Dendritic cell treated with granulocyte-macrophage colony-stimulating factor and Interleukin-4, amounts not matched to agents 40 ng/mL and 50 ng/mL, for 4 days (primary cell): ENCODE measurements at regions not wholly inside any gene's neighbourhood (a gene's known extent, or its start where the extent isn't known, plus 50 kb on each side); places are given as distances from the start of the nearest gene placed in this dataset.
"Not testable (repeated sequence)": the region's sequence is repeated elsewhere in the genome, so short reads cannot be mapped to it uniquely, and the experiment has no call there.

Experiments used
- H3K27ac Mint-ChIP-seq: one replicate; pipeline ENCODE4 v1.8.0; 2022; ENCODE audit warnings: mild to moderate bottlenecking, mixed read lengths
- H3K27me3 Mint-ChIP-seq: one replicate; pipeline ENCODE4 v1.8.0; 2022; ENCODE audit warnings: mild to moderate bottlenecking, mixed read lengths
- H3K36me3 Mint-ChIP-seq: one replicate; pipeline ENCODE4 v1.8.0; 2022; ENCODE audit warnings: low read depth, mixed read lengths
- H3K4me1 Mint-ChIP-seq: one replicate; pipeline ENCODE4 v1.8.0; 2022; ENCODE audit warnings: low read depth, mixed read lengths
- H3K4me3 Mint-ChIP-seq: one replicate; pipeline ENCODE4 v1.8.0; 2022; ENCODE audit warnings: mild to moderate bottlenecking, moderate library complexity, mixed read lengths
- H3K9me3 Mint-ChIP-seq: one replicate; pipeline ENCODE4 v1.8.0; 2022; ENCODE audit warnings: mixed read lengths
- intact Hi-C: fragments of 100-400 bp; cut with micrococcal nuclease; formaldehyde crosslinking; loops from one replicate; pipeline ENCODE4 v1.15.0; 2022

DNA sequence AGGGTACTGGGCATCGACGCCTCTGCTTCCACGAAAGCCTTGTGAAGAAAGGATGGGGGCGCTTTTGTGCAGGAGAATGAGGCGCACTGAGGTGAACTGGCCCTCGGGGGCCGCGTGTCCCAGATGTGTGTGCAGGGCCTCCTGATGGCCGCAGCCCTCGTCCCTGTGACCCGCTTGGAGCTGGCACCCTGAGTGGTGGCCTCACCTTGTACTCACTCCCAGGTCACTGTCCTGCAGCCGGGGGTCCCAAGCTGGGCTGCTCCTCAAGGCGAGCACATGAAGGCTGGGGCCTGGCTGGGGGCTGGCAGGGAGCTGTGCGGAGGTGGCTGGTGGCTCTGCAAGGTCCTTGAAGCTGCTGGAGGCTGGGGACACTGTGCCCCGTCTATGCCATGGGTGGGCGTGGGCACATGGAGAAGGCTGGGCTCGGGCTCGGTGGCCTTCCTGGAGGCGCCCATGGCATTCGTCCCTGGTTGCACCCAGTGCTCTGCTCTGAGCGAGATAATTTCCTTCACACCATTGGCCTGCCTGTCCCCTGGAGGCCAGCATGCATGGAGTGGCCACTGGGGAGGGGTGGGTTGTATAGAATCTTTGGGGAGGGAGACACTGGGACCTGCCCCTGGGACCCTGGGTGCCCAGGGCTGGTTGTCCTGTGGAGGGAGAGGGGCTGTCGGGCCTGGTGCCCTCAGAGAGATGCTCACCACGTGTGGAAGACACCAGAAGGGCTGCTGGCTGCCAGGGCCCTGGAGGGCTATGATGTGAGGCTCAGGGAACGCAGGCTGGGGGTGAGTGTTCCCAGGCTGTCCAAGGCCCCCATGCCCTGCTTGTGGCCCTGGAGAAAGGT, 79.3 kb downstream of the TMEM121 start:
- Mint-ChIP-seq H3K4me3 (no peak overlapping the region), H3K9me3 (no peaks in the 10 kb centered on the region), H3K36me3 (no peaks in the 10 kb centered on the region), H3K4me1 (peaks cover 8% of the 10 kb centered on the region), H3K27ac (no peak overlapping the region), H3K27me3 (no peaks in the 10 kb centered on the region)
- intact Hi-C loops: loop anchor here (5.0 kb wide), 1 partner anchor 47 kb away; no protein-coding TSS in a partner anchor

DNA sequence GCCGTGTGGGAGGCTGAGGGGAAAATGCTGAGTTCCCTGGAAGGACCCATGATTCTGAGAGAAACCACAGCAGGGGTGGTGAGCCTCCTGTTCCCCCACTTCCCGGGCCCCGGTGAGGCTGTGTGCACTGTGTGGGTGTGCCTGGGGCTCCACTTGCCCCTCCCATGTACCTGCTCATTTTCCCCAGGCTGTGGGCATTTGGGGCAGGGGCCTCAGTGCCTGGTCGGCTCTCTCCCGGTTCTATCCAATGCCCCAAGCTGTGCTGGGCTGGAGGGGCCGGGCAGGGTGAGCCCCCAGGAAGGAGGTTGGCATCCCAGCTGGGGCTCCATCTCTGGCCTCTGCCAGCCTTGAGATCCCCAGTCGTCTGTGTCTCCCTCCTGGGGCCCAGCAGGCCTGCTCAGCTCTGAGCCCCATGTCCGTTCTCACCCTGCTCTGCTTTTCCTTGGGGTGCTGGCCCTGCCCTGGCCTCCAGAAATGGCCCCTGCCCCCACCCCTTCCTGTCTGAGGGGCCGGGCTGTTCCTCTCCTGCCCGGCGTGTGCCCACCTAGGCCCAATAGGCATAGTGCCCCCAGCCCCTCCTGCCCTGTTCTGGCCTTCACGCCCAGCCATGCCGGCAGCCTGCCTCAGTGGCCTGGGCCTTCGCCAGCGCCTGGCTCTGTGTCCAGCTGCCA, 80.1 kb downstream of the TMEM121 start:
- H3K27me3 Mint-ChIP-seq, H3K4me3 Mint-ChIP-seq, H3K4me1 Mint-ChIP-seq, H3K9me3 Mint-ChIP-seq, H3K27ac Mint-ChIP-seq, H3K36me3 Mint-ChIP-seq: not testable (repeated sequence)
- intact Hi-C loops: loop anchor here (5.0 kb wide), 1 partner anchor 46 kb away; no protein-coding TSS in a partner anchor

DNA sequence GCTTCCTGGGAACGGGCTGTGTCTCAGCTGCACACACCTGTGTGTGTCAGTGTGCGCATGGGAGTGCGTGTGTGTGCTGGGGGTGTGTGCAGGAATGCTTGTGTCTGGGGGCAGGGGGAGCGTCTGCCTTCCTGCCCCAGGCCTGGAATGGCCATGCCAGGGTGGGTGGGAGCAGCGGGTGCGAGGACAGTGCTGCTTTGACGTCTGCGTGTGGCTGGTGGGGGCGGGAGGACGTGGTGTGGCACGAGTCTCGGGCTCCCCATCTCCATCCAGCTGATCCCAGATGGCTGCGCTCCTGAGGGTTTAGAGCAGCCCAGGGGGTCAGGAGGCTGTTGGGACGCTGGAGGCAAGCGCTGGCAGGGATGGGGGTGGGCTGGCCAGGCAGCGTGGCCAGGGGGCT, 80.6 kb downstream of the TMEM121 start:
- not testable (repeated sequence) for H3K36me3 Mint-ChIP-seq, H3K9me3 Mint-ChIP-seq, H3K27ac Mint-ChIP-seq, H3K4me3 Mint-ChIP-seq, H3K27me3 Mint-ChIP-seq, H3K4me1 Mint-ChIP-seq
- intact Hi-C loops: loop anchor here (5.0 kb wide), 1 partner anchor 45 kb away; no protein-coding TSS in a partner anchor

DNA sequence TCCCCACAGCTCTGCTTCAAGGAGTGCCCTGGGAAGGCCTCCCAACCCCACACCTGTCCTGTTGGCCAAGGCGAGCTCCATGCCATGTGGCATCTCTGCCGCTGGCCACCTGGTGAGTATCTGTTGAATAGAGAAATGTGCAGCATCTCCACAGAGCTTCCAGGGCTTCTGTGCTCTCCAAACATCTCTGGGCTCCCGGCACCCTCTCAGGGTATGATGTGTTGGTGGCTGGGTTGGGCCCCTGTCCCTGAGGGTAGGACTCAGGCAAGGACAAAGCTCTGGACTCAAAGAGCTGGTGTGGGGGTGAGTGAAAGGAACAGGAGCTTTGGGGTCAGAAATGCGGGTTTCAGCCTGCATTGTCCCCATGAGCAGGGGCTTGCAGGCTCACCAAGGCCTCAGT, 88.6 kb downstream of the TMEM121 start:
- H3K36me3 Mint-ChIP-seq, H3K4me3 Mint-ChIP-seq, H3K4me1 Mint-ChIP-seq, H3K27ac Mint-ChIP-seq, H3K9me3 Mint-ChIP-seq, intact Hi-C loops, H3K27me3 Mint-ChIP-seq: not testable (repeated sequence)

DNA sequence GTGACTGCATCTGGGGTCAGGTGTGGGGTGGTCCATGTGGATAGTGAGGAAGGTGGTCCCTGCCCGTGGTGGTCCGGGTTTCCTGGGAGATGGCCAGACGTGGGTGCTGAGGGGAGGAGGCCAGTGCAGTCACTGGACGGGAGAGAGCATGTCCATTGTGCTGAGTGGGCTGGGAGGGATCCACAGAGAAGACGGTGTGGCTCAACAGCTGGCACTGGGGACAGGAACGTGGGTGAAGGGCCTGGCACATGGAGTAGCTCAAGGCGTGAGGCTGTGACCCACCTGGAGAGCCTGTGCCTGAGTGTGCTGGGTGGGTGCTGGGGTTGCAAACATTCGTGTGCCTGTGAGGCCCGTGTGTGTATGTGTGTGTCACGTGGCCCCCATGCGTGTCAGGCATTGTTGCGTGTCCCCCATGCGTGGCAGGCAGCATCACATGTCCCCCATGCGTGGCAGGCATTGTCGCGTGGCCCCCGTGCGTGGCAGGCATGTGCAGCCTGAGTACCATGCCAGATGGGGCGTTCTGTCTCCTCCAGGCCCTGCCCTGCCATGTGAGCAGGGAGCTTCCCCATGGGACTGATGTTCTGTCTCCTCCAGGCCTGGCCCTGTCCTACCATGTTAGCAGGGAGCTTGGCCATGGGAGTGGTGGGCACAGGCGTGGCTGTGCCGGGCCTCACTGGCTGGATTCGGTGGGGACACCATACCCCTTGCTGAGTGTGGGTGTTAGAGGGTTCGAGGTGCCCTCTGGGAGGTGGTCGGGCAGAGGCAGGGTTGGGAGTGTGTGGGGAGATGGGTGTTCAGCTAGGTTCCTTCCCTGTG, 89.8 kb downstream of the TMEM121 start:
- H3K4me1 Mint-ChIP-seq, intact Hi-C loops, H3K36me3 Mint-ChIP-seq, H3K9me3 Mint-ChIP-seq, H3K4me3 Mint-ChIP-seq, H3K27me3 Mint-ChIP-seq, H3K27ac Mint-ChIP-seq: not testable (repeated sequence)

DNA sequence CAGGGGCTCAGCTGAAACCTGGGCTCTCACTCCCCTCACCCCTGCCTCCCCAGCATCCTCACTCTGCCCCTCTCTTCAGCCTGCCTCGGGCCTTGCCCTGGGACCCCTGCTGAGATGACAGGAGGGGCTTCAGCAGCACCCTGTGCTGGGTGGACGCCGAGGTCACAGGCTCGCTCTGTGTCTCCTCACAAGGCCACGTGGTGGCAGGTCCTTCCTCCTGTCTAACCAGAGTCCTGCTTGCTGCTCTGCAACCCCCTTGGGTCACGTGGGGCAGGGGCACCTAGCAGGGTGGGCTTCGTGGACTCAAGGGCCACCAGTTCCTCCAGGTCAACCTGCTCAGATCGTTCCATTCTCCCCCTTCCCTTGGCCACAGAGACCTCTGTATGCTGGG, 90.4 kb downstream of the TMEM121 start:
- H3K27ac Mint-ChIP-seq: no peak overlapping the region
- H3K4me3 Mint-ChIP-seq: no peak overlapping the region
- peaks cover 5% of the 10 kb centered on the region for H3K27me3 Mint-ChIP-seq
- no peaks in the 10 kb centered on the region for H3K4me1 Mint-ChIP-seq
- intact Hi-C loops: no loop called here
- H3K9me3 Mint-ChIP-seq: no peaks in the 10 kb centered on the region
- no peaks in the 10 kb centered on the region for H3K36me3 Mint-ChIP-seq

DNA sequence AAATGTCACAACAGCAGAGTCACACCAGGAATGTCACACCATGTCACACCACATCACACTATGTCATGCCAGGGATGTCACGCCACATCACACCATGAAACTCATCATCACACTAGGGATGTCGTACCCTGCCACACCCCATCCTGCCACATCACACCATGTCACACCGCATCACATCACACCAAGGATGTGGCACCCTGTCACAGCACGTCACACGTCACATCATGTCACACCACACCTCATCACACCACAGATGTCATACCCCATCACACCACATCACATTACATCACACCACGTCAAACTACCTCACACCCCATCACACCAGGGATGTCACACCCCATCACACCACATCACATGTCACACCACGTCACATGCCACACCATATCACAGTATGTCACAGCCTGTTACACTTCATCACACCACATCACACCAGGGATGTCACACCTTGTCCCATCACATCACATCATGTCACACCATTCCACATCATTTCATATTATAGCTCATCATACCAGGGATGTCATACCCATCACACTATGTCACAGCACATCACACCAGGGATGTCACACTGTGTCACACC, 90.9 kb downstream of the TMEM121 start:
- Mint-ChIP-seq H3K36me3 (no peaks in the 10 kb centered on the region), H3K27ac (no peak overlapping the region), H3K4me1 (no peaks in the 10 kb centered on the region), H3K4me3 (no peak overlapping the region), H3K27me3 (peaks cover 5% of the 10 kb centered on the region), H3K9me3 (no peaks in the 10 kb centered on the region)
- intact Hi-C loops: no loop called here

DNA sequence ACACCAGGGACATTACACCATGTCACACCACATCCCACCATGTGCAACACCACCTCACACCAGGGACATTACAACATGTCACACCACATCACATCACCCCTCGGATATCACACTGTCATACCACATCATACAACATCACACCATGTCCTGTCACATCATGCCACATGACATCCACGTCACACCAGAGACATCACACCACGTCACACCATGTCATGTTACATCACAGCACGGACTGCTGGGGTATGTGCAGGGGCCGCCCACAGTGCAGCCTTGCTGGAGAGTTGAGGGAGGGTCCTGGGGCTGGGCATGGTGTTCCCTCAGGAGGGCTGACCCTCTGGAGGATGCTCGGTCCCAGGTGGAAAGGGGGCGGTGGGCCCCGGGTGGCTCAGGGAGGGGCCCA, 91.4 kb downstream of the TMEM121 start:
- H3K4me3 Mint-ChIP-seq, H3K4me1 Mint-ChIP-seq, H3K36me3 Mint-ChIP-seq, H3K9me3 Mint-ChIP-seq, intact Hi-C loops, H3K27ac Mint-ChIP-seq, H3K27me3 Mint-ChIP-seq: not testable (repeated sequence)

DNA sequence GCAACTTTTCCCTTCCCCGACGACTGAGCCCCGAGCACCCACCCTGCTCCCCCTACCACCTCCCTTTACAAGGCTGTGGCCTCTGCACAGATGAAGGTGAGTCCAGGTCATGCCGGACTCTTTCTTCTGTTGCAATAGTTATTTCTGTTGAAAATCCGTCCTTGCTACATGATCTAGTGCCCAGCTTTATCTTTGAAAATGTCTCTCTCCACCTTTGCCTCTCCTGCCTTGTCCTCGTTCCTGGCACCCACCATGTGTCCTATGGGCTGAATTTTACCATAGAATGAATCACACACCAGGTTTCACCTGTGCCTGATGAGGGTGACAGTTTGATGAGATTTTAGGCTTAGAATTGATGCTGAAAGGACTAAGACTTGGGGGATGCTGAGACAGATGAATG, 92.9 kb downstream of the TMEM121 start:
- H3K36me3 Mint-ChIP-seq, H3K4me3 Mint-ChIP-seq, H3K9me3 Mint-ChIP-seq, H3K27me3 Mint-ChIP-seq, H3K27ac Mint-ChIP-seq, intact Hi-C loops, H3K4me1 Mint-ChIP-seq: not testable (repeated sequence)

DNA sequence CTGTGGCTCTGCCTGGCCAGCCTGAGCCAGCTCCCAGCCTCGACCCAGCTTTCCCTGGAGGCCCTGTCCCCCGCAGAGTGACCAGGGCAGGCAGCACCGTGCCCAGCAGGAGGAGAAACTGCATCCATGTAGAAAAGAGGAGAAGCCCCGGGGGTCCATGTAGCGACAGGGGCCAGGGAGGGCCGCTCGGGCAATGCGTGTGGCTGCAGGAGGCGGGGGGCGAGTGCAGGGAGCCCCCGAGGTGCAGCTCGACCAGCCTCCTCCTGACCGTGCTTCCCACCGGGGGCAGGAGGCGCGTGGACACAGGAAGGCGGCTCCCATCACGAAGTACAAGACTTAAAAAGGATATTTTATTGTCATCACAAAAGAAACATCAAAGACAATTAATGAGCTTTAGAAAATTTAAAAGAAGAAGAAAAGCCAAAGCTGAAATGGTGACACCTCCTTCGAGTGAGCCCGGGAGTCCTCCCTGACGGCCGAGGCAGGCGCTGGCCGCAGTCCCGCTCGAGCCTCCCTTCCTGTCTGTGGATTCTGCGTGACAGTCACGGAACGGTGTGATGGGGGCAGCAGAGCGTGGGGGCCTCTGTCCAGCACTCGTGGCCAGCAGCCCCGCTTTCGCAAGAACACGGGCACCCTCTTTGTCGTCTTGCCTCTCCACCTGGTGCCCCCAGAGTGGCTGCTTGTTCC, 93.9 kb downstream of the TMEM121 start:
- H3K27me3 Mint-ChIP-seq, H3K9me3 Mint-ChIP-seq, H3K27ac Mint-ChIP-seq, H3K4me1 Mint-ChIP-seq, intact Hi-C loops, H3K4me3 Mint-ChIP-seq, H3K36me3 Mint-ChIP-seq: not testable (repeated sequence)

DNA sequence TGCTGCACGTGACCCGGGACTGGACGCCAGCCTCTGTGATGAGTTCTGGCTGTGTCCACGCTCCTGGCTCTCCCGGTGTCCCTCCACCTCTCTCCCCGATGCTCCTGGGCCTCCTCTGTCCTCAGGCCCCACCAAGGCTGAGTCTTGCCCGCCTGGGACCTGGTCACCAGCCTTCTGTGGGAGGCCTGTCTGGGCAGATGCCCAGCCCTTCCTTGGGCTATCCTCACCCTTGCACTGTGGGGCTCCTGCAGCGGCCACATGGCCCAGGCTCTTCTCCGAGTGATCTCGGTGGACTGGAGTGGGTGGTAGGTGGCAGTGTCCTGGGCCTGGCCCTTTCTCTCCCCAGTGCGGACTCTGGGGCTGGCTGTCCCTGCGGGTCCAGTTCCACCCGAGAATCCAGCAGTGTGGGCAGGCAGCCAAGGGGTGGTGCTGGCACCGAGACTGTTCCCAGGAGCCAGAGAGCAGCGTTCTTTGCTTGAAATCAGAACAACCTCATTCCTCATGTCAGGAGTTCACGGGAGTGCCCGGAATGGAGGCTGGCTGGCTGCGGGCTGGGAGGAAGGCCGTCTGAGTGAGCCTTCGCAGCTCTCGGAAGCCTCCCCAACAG, 94.6 kb downstream of the TMEM121 start:
- H3K36me3 Mint-ChIP-seq, intact Hi-C loops, H3K27me3 Mint-ChIP-seq, H3K4me1 Mint-ChIP-seq, H3K27ac Mint-ChIP-seq, H3K4me3 Mint-ChIP-seq, H3K9me3 Mint-ChIP-seq: not testable (repeated sequence)

DNA sequence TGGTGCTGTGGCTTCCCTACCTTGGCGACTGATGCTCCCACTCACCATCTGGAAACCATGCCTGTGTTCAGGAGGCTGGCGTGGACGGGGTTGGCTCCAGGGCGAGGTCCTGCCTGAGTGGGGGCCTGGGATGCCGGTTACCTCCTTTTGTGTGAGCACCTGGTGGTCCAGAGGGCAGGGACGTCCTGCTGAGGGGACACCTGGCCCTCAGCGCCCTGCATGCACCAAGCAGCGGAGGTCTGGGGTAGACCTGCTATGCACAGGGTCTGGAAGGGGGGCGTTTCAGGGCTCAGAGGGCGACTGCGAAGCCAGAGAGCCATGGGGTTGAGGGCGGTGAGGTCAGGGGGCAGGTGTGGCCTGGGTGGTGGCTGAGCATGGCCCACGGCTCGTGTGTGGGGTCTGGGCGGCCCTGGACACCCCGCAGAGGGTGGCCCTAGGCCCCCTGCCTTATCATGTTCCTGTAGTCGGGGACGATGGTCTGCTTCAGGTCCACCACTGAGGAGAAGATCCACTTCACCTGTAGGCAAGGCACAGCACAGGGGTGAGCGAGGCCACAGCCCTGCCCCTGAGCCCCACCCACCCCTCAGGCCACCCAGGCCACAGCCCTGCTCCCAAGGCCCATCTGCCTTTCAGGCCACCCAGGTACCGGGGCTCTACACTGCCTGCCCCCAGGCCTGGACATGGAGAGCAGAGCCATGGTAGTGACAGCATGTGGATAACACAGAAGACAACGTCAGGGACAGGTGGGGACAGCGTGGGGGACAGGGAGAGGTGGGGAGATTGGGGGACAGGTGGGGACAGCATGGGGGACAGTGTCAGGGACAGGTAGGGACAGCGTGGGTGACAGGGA, 95.3 kb downstream of the TMEM121 start:
- H3K27me3 Mint-ChIP-seq, H3K27ac Mint-ChIP-seq, H3K4me1 Mint-ChIP-seq, intact Hi-C loops, H3K4me3 Mint-ChIP-seq, H3K9me3 Mint-ChIP-seq, H3K36me3 Mint-ChIP-seq: not testable (repeated sequence)
